NCI-H2227 treated with DMSO at 0.1 percent for 48 hours (cell line): ENCODE measurements at regions not wholly inside any gene's neighbourhood (a gene's known extent, or its start where the extent isn't known, plus 50 kb on each side); places are given as distances from the start of the nearest gene placed in this dataset.

Experiments
- DNase-seq: peaks from one replicate; lab custom pipeline; 2025; lab: John Stamatoyannopoulos, UW

GRCh38 chr14:54090274-54090673 is 133.6 kb upstream of the BMP4 start:
- DNase-seq: no peak

GRCh38 chr14:54094765-54095164 is 138.1 kb upstream of the BMP4 start:
- no peak for DNase-seq

GRCh38 chr14:54098536-54098935 is 141.9 kb upstream of the BMP4 start:
- no peak for DNase-seq

- DNase-seq: no peak
These were observed 145.4 kb upstream of the BMP4 start for GRCh38 chr14:54102051-54102456.

GRCh38 chr14:54102530-54102929 is 145.9 kb upstream of the BMP4 start:
- DNase-seq: no peak

- DNase-seq: no peak
These were observed 148.0 kb upstream of the BMP4 start for GRCh38 chr14:54104601-54105145.

GRCh38 chr14:54105406-54105805 is 148.8 kb upstream of the BMP4 start:
- DNase-seq: no peak

- no peak for DNase-seq
These were observed 149.3 kb upstream of the BMP4 start for GRCh38 chr14:54105898-54106297.

- DNase-seq: no peak
These were observed 150.2 kb upstream of the BMP4 start for GRCh38 chr14:54106661-54107377.

- DNase-seq: no peak
These were observed 152.2 kb upstream of the BMP4 start for GRCh38 chr14:54108481-54109471.

- DNase-seq: no peak
These were observed 153.0 kb upstream of the BMP4 start for GRCh38 chr14:54109521-54110120.

- no peak for DNase-seq
These were observed 158.3 kb upstream of the BMP4 start for GRCh38 chr14:54114941-54115340.

GRCh38 chr14:54116198-54116885 is 159.7 kb upstream of the BMP4 start:
- DNase-seq: no peak

GRCh38 chr14:54116972-54117371 is 160.3 kb upstream of the BMP4 start:
- no peak for DNase-seq

- DNase-seq: no peak
These were observed 160.8 kb upstream of the BMP4 start for GRCh38 chr14:54117396-54117795.

- no peak for DNase-seq
These were observed 161.3 kb upstream of the BMP4 start for GRCh38 chr14:54117924-54118323.

GRCh38 chr14:54120260-54120659 is 163.6 kb upstream of the BMP4 start:
- DNase-seq: peak; percentile 10

GRCh38 chr14:54121466-54122027 is 164.9 kb upstream of the BMP4 start:
- no peak for DNase-seq

GRCh38 chr14:54123841-54124240 is 167.2 kb upstream of the BMP4 start:
- DNase-seq: no peak

GRCh38 chr14:54125109-54125508 is 168.5 kb upstream of the BMP4 start:
- no peak for DNase-seq

- DNase-seq: no peak
These were observed 170.3 kb upstream of the BMP4 start for GRCh38 chr14:54126947-54127346.
